ENCODE measurements at regions not wholly inside any gene's neighbourhood (a gene's known extent, or its start where the extent isn't known, plus 50 kb on each side); places are given as distances from the start of the nearest gene placed in this dataset.

GRCh38 chr7:32244806-32245345 lies 174.7 kb upstream of the PDE1C start:
- intact Hi-C loops (cut with micrococcal nuclease; ENCODE audit: unreplicated experiment) (no loop called here), in situ Hi-C loops (cut with MboI) (no loop called here)
- ChIA-PET SMC1A (ENCODE audit: uncharacterized antibody, unreplicated experiment) (interaction anchor here (1.4 kb wide), 1 partner anchor 11 kb away, joined by 5 read pairs; no protein-coding TSS in a partner anchor), POLR2A (no interaction called here), CTCF (interaction anchor here (0.6 kb wide), 1 partner anchor 105 kb away, joined by 3 read pairs; no protein-coding TSS in a partner anchor), RAD21 (ENCODE audit: unreplicated experiment) (no interaction called here)
- Histone ChIP-seq H3K36me3 (ENCODE audit: control insufficient read depth in 2 of 2, insufficient read depth in 2 of 2, low read length in 1 of 2) (no peaks in the 10 kb centered on the region), H3K9ac (ENCODE audit: control insufficient read depth, insufficient read depth, low read length) (no peak overlapping the region), H3K27me3 (replicated peaks in 1 of 2; ENCODE audit: control insufficient read depth in 2 of 2, insufficient read depth in 2 of 2, low read length in 1 of 2) (no peaks in the 10 kb centered on the region), H2AFZ (ENCODE audit: control insufficient read depth, low read depth, low read length) (no peak overlapping the region), H3K9me3 (replicated peaks; ENCODE audit: control insufficient read depth, insufficient read depth, low read length) (no peaks in the 10 kb centered on the region), H3K79me2 (ENCODE audit: control insufficient read depth, insufficient read depth, low read length) (no peaks in the 10 kb centered on the region), H4K20me1 (ENCODE audit: control insufficient read depth, insufficient read depth) (no peaks in the 10 kb centered on the region), H3K4me2 (ENCODE audit: control insufficient read depth, insufficient read depth) (no peak overlapping the region), H3K4me1 (ENCODE audit: control insufficient read depth, insufficient read depth, low read length) (no peaks in the 10 kb centered on the region), H3K4me3 (no peak overlapping the region), H3K27ac (ENCODE audit: control insufficient read depth, insufficient read depth) (no peak overlapping the region)
- ATAC-seq (no peak), FAIRE-seq (no peak), DNase-seq (ENCODE audit: low read depth, low spot score) (no peak)
- no TSS peak for BruUV-seq (replicated peaks)
- WGBS (ENCODE audit: insufficient coverage, insufficient replicate concordance, low lambda C conversion rate, missing lambda C conversion rate), result 45% methylated on average over 4 of the region's 4 CpGs
- TF ChIP-seq FOS (IDR thresholded peaks at IDR 0.05; ENCODE audit: borderline replicate concordance, extremely low read depth, insufficient read length), result no peak
- no peak for TF ChIP-seq SMC3 (IDR thresholded peaks at IDR 0.05; ENCODE audit: borderline replicate concordance, low read length)
- no peak for TF ChIP-seq PBX3 (IDR thresholded peaks at IDR 0.05; ENCODE audit: insufficient replicate concordance, low read depth, low read length)
- no peak for TF ChIP-seq ZNF274 (IDR thresholded peaks at IDR 0.05; ENCODE audit: insufficient read depth, insufficient read length)
- no peak for TF ChIP-seq NR2C2 (IDR thresholded peaks at IDR 0.05; ENCODE audit: borderline replicate concordance, control insufficient read depth, insufficient read length, low read depth)
- TF ChIP-seq ZBTB40 (IDR thresholded peaks at IDR 0.05; ENCODE audit: borderline replicate concordance), result no peak
- TF ChIP-seq ZBTB4 (CRISPR knock-in tag; IDR thresholded peaks at IDR 0.05), result no peak
- TF ChIP-seq ZBTB33 (IDR thresholded peaks at IDR 0.05), result no peak
- no peak for TF ChIP-seq ZBED1 (IDR thresholded peaks at IDR 0.05; ENCODE audit: borderline replicate concordance)
- TF ChIP-seq NR2C1 (IDR thresholded peaks at IDR 0.05), result no peak
- no peak for TF ChIP-seq PKNOX1 (IDR thresholded peaks at IDR 0.05)
- TF ChIP-seq SPI1 (IDR thresholded peaks at IDR 0.05; ENCODE audit: borderline replicate concordance, insufficient read depth, low read depth, low read length), result no peak
